Stimulated activated CD8-positive, alpha-beta memory T cell treated with anti-CD3 and anti-CD28 coated beads, Interleukin-15, amount 100 ng/mL, for 24 hours (primary cell): ENCODE measurements at regions not wholly inside any gene's neighbourhood (a gene's known extent, or its start where the extent isn't known, plus 50 kb on each side); places are given as distances from the start of the nearest gene placed in this dataset.

Experiments
- DNase-seq: peaks from one replicate; pipeline ENCODE4 v3.0.0-alpha.2; 2020; ENCODE audit warnings: low read depth

DNA sequence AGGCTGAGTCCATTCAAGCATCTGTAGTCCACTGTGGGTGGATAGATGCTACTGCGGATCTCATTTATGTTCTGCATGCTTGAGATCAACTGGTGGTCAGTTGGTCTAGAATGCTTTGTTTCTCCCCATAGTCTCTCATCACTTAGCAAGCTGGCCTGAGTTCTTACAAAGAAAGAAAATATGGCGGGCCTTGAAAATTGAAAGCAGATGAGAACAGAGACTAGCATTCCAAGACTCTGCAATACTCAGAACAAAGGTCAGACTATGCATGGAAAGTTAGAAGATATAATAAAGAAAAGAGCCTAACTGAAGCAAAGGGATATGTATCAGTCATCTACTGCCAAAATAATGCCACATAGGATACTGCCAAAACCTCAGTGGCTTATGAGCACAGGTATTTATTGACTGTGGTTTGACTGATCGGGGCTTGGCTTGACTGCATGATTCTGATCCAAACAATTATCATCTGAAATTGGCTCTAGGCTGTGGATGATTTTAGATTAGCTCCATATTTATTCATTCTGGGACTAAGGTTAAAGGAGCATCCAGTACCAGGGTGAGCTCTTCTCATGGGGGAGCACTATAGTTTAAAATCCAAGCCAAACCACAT is 258.9 kb downstream of the TAF11L14 start:
- no peak for DNase-seq

DNA sequence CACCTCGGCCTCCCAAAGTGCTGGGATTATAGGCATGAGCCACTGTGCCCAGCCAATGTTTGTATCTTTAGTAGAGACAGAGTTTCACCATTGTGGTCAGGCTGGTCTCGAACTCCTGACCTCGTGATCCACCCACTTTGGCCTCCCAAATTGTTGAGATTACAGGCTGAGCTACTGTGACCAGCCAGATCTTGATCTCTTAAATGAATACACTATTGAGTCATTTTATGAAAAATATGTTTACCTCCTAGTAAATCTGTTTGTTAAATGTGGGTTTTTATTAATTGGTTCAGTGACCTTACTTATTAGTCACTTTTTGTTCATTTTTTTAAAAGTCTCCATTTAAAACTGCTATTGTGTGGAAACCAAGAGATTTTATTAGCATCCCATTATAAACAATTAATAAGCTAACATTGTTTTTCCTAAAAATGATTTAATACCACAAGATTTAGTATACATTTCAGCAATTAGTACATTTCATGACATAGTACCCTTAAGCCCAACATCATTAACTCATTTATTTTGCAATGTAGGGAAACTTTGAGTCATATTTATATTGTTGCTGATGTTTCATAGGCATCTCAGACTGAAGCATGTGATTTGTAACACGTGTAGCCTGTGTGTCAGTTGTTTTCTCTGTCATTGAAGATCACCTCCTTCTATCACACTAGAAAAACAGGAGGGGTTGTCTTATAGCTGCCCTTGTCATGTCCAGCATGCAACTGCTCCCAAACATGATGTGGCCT is 261.2 kb downstream of the TAF11L14 start:
- no peak for DNase-seq

DNA sequence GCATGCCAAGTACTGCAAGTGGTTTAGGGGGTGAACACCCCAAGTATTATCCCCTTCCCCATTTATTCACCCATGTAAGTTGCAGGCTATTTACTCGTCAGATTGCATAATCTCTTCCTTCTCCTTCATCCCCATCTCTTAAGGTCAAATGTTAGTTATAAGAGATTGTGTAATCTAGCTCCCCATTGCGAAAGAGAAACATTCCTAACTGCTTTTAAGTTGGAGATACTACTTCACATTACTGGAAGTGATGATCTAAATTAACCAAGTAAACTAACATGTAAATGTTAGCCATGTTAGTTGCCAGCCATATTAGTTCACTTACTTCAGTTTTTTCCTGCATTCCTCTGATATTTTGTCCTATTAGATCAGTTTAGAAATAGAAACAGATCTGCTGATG is 262.3 kb downstream of the TAF11L14 start:
- DNase-seq: no peak

DNA sequence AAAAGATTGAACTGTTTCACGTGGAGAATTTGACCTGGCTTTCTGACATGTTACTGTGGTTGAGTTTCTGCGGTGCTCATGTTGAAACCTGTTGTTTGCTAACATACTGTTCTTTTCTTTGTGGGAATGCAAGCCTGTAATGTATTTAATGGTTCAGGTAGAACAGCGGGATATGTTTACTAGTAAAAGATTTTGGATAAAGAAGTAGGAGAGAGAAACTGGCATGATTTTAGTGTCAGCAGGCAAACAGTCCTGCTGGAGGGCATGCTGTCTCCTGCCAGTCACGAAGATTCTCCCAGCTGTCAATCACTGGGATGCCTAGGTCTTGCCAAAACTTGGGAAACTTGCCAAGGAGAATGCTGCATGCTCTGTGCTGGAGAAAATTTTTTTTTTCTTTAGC is 263.5 kb downstream of the TAF11L14 start:
- no peak for DNase-seq

DNA sequence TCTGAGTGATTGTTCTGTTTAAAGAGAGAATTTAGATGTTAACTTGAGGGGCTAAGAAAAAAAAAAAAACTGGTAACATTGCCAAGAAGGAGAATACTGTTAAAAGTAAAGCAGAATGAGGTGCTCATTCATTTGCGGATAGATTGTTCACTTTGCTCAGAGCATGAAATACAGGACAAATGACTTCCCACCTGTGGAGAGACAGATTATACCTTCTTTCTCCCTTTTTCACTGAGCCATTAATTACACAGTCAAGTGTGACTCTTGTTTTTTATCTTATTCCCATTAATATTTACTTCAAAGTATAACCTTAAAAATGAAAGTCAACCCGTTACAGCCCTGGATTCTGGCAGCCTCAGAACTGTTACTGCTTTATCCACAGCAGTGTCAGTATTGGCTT is 264.5 kb downstream of the TAF11L14 start:
- no peak for DNase-seq

DNA sequence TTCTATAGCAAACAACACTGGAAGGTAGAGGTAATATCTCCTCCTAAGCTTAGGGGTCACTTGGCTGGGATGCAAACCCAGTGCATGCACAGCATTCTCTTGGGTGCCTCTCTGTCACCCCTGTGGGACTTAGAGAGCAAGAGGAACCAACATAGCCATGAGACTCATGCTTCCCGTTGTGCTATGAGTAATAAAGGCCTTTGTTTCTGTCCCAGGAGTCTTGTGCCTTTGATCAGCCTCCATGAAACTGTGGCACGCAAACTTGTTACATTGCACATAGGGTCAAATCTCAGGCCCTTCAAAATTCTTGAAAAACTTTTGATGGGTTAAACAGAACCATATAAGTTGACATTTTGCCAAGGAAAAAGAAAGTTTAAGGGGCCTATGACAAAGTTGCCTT is 272.8 kb downstream of the TAF11L14 start:
- DNase-seq: no peak

DNA sequence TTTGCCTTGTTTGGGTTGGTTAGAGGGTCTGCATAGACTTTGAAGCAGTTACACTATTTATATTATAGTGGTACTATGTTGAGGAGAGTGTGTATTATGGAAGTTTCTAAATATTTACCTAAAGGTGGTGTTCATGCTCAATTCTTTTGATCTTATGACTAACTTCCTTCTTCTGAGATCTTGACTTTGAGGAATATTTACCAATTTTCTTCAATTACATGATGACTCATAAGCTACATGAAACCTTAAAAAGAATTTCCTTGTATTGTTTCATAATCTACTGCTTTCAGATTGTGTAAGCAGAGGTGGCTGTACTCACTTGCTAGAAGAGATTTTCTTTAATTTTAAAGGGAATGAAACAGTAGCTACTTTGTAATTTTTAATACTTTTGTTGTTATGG is 276.1 kb downstream of the TAF11L14 start:
- no peak for DNase-seq

DNA sequence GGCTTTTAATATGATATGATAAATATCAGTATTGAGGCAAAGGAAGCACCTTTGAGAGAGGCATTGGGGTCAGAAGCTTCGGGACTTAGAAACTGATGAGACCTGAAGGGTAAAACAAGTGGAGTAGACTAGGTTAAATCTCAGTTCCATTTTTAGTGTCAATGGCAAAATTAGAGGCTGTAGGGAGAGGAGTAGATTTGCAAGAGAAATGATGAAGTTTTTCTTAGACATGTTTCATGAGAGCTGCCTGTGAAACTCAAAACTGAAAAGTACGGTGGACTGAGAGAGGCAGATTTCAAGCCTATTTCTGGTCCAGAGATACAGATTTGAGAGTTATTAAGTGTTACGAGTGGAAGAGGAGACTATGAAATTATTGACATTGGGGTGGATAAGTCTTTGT is 278.5 kb downstream of the TAF11L14 start:
- no peak for DNase-seq

DNA sequence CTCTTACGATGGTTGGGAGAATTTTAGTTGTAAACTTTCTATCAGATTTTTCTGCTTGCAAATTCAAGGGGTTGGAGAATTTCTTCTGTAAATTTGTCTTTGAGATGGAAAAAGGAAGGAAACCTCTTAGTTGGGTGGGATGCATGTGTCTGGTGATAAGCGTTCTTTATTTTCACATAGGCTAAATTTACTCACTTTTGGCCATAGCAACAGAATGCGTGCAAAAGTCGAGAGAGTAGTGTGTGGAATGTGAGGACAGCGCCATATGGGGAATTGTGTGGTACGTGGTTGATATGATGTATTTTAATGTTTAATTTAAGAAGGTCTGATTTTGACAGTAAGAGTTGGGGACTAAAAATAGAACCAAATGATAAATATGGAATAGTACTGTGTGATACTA is 282.2 kb downstream of the TAF11L14 start:
- no peak for DNase-seq

DNA sequence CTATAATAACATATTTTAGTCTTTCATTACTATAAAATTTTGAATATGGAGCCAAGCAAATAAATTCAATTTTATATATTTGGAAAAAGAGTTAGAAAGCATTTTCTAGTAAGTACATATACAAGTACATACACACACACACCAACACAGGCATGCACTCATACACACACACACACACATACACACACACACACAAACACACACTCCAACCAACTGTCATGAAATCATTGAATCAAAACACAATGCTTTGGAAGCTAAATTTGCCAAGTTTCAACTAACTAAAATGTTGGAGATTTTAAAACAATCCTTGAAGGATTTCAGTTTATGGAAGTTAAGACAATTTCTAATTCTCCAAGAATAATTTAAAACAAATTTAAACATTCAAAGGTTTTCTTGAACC is 283.2 kb downstream of the TAF11L14 start:
- no peak for DNase-seq

DNA sequence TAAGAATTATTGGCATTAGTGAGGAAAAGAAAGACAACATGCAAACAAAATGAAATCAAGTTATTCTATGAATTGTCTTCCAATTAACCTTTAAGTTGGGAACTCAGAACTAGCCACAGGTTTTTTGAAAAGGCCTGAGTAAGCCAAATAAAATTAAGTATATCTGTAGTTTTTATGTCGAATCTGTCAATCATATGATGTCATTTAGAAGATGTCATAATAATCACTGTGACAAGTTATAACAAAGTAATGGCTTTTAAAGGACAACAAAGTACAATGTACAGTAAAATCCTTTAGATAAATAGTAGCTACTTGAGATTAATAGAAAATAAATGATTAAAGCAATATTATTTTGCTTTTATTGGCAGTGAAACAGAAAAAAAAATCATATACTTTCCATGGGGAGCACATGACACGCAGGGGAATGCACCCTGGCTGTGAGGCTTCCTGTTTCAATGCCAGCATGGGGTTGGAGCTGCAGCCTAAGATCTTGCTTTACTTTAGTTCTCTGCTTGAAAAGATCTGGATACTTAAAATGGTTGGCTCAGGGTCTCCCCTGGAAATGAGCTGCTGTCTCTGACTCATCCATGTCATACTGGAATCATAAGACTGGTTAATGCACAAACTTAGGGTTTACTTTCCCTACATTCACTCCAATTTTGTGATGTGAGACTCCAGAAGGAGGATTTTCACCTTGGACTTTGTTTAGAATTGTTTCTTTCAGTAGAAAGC is 284.3 kb downstream of the TAF11L14 start:
- DNase-seq: no peak

DNA sequence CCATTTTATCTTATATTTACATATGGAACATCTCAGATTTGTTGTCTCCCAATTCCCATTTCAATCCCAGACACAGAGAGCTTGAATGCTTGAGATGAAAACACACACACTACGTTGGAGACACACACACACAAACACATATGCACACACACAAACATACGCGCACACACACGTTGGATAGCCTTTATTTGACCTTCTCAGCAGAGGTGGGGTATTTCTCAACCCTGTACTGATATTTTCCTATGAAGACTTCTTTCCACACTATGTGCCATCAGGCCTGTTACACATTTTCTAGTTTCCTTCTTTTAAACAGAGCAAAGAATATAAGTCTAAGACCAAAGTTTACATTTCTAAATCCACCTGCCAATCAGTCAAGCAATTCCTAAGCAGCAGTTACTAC is 291.0 kb downstream of the TAF11L14 start:
- DNase-seq: no peak

DNA sequence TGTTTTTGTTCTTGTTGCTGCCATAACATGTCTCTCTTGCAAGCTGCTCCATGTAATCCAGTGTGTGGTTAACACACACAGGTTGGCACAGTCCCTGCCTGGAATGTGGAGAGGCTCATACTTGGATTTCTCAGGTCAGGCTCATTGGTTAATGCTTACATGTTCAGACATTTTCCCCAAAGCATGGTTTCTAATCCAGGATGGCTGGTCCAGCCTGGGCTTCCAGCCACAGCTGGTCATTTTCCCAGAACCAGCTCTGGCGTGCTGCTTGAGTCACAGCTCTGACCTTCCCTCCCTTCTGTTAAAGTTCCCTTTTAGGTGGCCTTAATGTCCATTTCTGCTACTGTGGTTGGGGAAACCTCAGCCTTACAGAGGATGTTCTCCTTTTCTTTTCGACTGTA is 294.3 kb downstream of the TAF11L14 start:
- no peak for DNase-seq

DNA sequence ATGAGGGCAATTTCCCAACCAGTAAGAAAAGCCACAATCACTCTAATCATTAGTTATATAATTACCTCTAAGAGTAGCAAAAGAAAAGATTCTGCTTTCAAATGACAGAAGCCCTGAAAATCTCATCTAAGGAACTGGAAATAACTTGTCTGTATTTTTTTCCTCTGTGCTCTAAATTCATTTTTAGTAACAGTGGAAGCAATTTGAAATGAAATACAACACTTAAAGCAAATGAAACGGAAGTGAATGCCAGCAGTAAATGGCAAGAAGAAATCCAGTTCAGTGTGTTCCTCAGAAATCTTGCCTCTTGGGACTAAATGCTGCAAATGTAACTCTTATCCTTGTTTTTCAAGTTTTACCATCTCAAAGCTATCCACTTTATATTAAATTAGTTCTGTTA is 294.9 kb downstream of the TAF11L14 start:
- DNase-seq: no peak

DNA sequence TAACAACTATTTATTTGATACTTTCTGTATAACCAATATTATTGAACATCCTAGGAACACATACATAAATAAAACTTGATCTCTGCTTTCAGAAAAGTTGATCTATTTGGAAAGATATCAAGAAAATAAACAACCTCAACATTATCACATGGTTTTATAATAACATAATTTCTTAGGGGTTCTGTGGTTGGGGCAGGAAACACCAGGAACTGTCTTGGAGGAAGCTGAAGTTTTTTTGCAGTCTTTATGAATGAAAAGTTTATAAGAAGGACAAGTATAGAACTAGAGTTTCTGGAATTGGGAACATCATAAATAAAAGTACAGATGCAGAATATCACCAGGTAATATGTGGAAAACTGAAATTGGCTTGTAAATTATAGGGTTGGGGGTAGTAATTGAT is 296.1 kb downstream of the TAF11L14 start:
- DNase-seq: no peak

DNA sequence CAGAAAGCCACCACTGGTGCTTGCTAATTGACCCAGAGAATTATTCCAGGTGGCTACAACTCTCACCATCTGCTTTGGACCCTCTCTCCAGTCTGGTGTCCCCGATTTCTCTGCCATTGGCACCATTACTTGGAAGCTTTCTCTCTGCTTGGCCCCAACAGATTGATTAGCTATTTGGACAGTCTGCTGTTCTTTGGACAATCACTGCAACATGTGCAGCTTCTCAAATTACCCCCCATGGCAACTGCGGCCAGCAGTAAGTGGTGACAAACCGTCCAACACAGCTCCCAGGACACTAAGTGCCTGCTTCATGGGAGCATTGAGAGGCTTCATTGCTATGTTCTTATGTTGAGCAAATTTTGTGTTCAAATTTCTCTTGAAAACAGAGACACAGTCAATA is 309.8 kb downstream of the TAF11L14 start:
- DNase-seq: no peak

DNA sequence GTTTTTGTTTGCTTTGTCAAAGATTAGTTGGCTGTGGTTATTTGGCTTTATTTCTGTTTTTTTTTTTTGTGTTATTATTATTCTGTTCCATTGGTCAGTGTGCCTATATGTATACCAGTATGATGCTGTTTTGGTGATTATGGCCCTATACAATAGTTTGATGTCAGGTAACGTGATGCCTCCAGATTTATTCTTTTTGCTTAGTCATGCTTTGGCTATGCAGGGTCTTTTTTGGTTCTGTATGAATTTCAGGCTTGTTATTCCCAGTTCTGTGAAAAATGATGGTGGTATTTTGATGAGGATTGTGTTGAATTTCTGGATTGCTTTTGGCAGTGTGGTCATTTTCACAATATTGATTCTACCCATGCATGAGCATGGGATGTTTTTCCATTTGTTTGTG is 312.8 kb downstream of the TAF11L14 start:
- no peak for DNase-seq

DNA sequence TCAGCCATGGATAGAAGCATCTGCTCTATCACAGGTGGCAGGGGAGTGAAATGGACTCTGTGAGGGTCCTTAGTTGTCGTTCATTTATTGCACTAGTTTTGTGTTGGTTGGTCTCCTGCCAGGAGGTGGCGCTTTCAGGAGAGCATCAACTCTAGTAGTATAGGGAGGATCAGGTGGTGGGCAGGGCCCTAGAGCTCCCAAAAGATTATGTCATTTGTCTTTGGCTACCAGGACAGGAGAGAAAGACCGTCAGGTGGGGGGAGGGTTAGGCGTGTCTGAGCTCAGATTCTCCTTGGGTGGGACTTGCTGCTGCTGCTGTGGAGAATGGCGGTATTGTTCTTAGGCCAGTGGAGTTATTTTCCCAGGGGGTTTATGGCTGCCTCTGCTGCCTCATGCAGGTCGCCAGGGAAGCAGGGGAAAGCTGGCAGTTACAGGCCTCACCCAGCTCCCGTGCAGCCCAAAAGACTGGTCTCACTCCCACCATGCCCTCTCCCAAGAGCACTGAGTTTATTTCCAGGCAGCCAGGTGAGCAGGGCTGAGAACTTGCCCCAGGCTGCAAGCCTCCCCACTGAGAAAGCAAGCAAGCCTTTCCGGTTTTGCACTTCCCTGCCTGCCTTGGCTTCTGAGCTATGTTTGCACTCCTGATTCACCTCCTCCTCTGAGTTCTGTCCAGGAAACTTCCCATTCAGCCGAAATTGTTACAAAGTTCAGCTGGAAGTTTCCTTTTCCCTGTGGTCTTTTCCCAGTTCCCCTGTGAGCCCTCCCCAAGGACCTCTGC is 317.3 kb downstream of the TAF11L14 start:
- no peak for DNase-seq

DNA sequence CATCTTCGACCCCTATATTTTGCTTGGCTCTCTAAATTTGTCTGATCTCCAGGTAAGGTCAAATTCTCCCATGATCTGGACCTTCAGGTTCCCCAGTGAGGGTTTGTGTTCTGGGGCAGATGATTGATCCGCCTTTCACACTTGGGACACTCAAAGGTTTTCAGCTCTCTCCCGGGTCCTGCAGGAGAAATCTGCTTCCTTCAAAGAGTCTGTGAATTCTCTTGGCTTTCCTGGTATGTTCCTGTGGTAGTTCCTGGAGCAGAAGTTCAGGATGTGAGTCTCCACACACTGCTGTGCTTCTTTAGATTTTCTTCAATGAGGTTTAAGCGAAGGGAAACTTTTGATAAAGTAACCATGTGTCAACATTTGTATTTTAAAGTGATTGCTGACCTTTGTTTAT is 318.0 kb downstream of the TAF11L14 start:
- DNase-seq: no peak

DNA sequence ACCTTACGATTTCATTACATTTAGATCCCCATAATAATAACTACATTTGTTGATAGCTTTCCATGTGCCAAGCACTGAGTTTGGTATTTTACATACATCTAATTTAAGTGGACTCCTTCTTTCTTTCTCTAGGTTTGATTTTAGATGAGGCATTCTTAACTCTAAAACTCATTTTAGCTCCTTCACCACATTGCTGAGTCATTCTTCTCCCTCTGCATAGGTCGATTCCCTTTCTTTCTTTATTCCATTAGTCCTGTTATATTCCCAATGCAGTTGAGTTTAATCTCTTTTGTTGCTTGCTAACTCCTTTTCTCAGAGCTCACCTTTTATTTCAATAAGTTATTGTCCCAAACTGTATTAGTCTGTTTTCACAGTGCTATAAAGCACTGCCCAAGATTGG is 329.8 kb downstream of the TAF11L14 start:
- DNase-seq: no peak

DNA sequence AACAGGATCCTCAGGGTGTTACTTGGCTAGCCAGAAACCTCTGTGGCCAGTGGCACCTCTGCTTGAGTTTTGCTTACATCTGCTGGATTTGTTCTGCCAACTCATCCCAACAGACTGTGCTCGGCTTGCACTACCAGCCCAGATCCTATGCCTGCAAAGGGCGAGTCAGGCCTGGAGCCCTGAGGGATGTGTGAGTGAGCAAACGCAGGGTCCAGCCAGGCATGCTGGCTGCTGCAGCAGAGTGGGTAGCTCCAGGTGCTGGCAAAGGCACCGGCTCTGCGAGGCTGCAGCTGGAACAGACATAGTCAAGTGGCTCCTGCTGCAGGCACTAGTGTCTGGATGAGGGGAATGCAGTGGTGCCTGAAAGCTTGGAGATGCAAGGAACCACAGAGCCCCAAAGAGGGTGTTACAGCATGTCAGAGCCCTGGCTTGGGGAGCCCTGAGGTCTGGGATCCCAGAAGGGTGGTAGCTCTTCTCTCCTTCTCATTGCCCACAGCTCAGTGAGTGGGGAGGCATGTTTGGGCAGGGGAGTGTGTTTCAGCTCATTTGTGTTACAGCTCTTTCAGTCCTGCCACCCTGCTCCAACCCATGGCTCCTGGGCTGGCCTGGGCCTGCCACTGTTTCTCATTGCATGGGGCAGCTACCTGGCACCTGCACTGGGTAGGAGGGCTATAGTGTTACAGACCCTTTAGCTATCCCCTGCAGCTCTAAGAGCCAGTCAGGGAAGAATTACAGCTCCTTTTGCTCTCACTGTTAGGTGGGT is 332.6 kb downstream of the TAF11L14 start:
- no peak for DNase-seq

DNA sequence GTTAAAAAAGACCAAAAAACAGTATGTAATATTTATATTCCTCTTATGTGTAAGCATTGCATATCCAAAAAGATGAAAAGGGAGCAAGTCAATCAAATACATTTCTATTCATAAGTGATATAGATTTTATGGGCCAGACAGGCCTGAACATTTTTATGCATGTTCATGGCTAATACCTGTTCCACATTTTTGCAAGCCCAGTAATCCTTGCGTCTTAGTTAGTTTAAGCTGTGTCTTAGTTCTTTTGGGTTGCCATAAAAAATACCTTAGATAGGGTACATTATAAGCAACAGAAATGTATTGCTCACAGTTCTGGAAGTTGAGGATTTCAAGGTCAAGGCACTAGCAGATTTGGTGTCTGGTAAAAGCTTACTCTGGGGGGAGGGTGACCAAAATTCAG is 342.1 kb downstream of the TAF11L14 start:
- DNase-seq: no peak
